ENCODE measurements at regions not wholly inside any gene's neighbourhood (a gene's known extent, or its start where the extent isn't known, plus 50 kb on each side); places are given as distances from the start of the nearest gene placed in this dataset.

- in situ Hi-C loops (cut with HindIII; ENCODE audit: low sequenced_read_pairs) = no loop called here
- no peak for TF ChIP-seq CTCF (IDR thresholded peaks at IDR 0.05; ENCODE audit: low read depth, low read length, missing control alignments)
- no peak for DNase-seq (ENCODE audit: low read depth)
- H3K4me3 ChIP-seq (ENCODE audit: low read depth, low read length) = no peak overlapping the region
Measured at GRCh38 chr16:58789351-58789750, 55.2 kb upstream of the GOT2 start.
